GM12878 (cell line): ENCODE measurements at regions not wholly inside any gene's neighbourhood (a gene's known extent, or its start where the extent isn't known, plus 50 kb on each side); places are given as distances from the start of the nearest gene placed in this dataset.

Experiments used
- ATAC-seq: fragments of 200-7000 bp; cut with Tn5 transposase; 3 replicates; pipeline ENCODE4 v1.9.1; 2020; ENCODE audit warnings: mild to moderate bottlenecking, moderate library complexity
- BruUV-seq: library from RNA; stranded (reverse); fragments of 400-500 nt; replicated peaks from 2 replicates; lab custom pipeline; 2021; lab: Mats Ljungman, UMichigan
- CTCF ChIA-PET: fragments of 300-600 bp; sonication (Branson Sonifier 250); formaldehyde crosslinking; extraction: SDS; loops from one replicate; lab custom pipeline; 2021; ENCODE audit warnings: inconsistent platforms; lab: Yijun Ruan, JAX
- POLR2A ChIA-PET: fragments of 350-600 bp; formaldehyde crosslinking; extraction: SDS; loops from one replicate; lab custom pipeline; 2021; ENCODE audit warnings: inconsistent platforms; lab: Charles Lee
- RAD21 ChIA-PET: fragments of 300-600 bp; sonication (Branson Sonifier 250); formaldehyde crosslinking; loops from one replicate; lab custom pipeline; 2023; ENCODE audit warnings: antibody characterized with exemption; ENCODE audit not compliant: unreplicated experiment; lab: Charles Lee
- SMC1A ChIA-PET: fragments of 300-600 bp; sonication (Branson Sonifier 250); formaldehyde crosslinking; loops from one replicate; lab custom pipeline; 2023; ENCODE audit not compliant: unreplicated experiment, uncharacterized antibody; lab: Charles Lee
- DNase-seq: peaks from one replicate; pipeline ENCODE4 v3.0.0-alpha.2; 2011; ENCODE audit warnings: low read depth, low spot score
- FAIRE-seq: peaks from 3 replicates; lab custom pipeline; 2011; peaks lifted over from hg19 to GRCh38; lab: Jason Lieb, UNC
- H2AFZ ChIP-seq: 2 replicates; pipeline ENCODE4 v1.6.0; 2011; ENCODE audit warnings: low read depth, low read length, control low read depth; ENCODE audit not compliant: control insufficient read depth
- H3K27ac ChIP-seq: 2 replicates; pipeline ENCODE4 v1.5.1; 2011; ENCODE audit warnings: control low read depth; ENCODE audit not compliant: control insufficient read depth, insufficient read depth
- H3K27me3 ChIP-seq, 2 experiments: replicated peaks in 1 of 2; 2 replicates each; pipeline versions ENCODE4 v1.6.0 to v1.6.1; 2011; ENCODE audit warnings: low read length in 1 of 2; ENCODE audit not compliant: control insufficient read depth in 2 of 2, insufficient read depth in 2 of 2
- H3K36me3 ChIP-seq, 2 experiments: 2 replicates each; pipeline ENCODE4 v1.5.1; 2011; ENCODE audit warnings: low read length in 1 of 2; ENCODE audit not compliant: control insufficient read depth in 2 of 2, insufficient read depth in 2 of 2
- H3K4me1 ChIP-seq: 2 replicates; pipeline ENCODE4 v1.6.1; 2011; ENCODE audit warnings: mild to moderate bottlenecking, low read length, moderate library complexity, mixed read lengths; ENCODE audit not compliant: control insufficient read depth, insufficient read depth
- H3K4me2 ChIP-seq: 2 replicates; pipeline ENCODE4 v1.6.0; 2011; ENCODE audit warnings: control low read depth; ENCODE audit not compliant: control insufficient read depth, insufficient read depth
- H3K4me3 ChIP-seq: fragments of 200-600 bp; sonication (generic); 2 replicates; pipeline ENCODE4 v1.5.1; 2016
- H3K79me2 ChIP-seq: 2 replicates; pipeline ENCODE4 v1.6.0; 2011; ENCODE audit warnings: low read length; ENCODE audit not compliant: control insufficient read depth, insufficient read depth
- H3K9ac ChIP-seq: 2 replicates; pipeline ENCODE4 v1.8.0; 2011; ENCODE audit warnings: low read length, control low read depth, mixed read lengths; ENCODE audit not compliant: control insufficient read depth, insufficient read depth
- H3K9me3 ChIP-seq: replicated peaks from 3 replicates; pipeline ENCODE4 v1.5.1; 2011; ENCODE audit warnings: mild to moderate bottlenecking, low read length; ENCODE audit not compliant: control insufficient read depth, insufficient read depth
- H4K20me1 ChIP-seq: 2 replicates; pipeline ENCODE4 v1.6.0; 2011; ENCODE audit not compliant: control insufficient read depth, insufficient read depth
- ATF2 ChIP-seq: IDR thresholded peaks from 2 replicates; pipeline ENCODE4 v1.6.1; 2012; ENCODE audit warnings: low read length, inconsistent platforms
- E4F1 ChIP-seq: fragments of 450-650 bp; IDR thresholded peaks from 2 replicates; pipeline ENCODE4 v1.6.1; 2018; ENCODE audit warnings: borderline replicate concordance, mild to moderate bottlenecking; ENCODE audit not compliant: partially characterized antibody
- POLR2A ChIP-seq: IDR thresholded peaks from 2 replicates; pipeline ENCODE4 v1.6.1; 2011; ENCODE audit warnings: low read depth, mild to moderate bottlenecking, low read length
- PRDM15 ChIP-seq: fragments of 450-650 bp; formaldehyde crosslinking; IDR thresholded peaks from 2 replicates; pipeline ENCODE4 v1.4.0; 2020; ENCODE audit warnings: mild to moderate bottlenecking, moderate library complexity
- SIN3A ChIP-seq: IDR thresholded peaks from 2 replicates; pipeline ENCODE4 v1.6.1; 2012; ENCODE audit warnings: low read depth, low read length, improper control_type of control experiment
- SMARCA5 ChIP-seq: fragments of 450-650 bp; IDR thresholded peaks from 2 replicates; pipeline ENCODE4 v1.6.1; 2017; ENCODE audit warnings: mild to moderate bottlenecking
- WGBS: methylation state at CpG from one replicate; pipeline ENCODE4 v1.1.6; 2016; ENCODE audit warnings: low lambda C conversion rate; ENCODE audit not compliant: insufficient replicate concordance, insufficient coverage; ENCODE audit errors: missing lambda C conversion rate; 5-methylcytosine and 5-hydroxymethylcytosine counted together
- in situ Hi-C: fragments of 300-500 bp; cut with MboI; formaldehyde crosslinking; loops from 9 replicates; pipeline ENCODE4 v1.14.3; 2018; ENCODE audit warnings: mixed read lengths
- intact Hi-C: fragments of 100-400 bp; cut with micrococcal nuclease; formaldehyde crosslinking; loops from one replicate; pipeline ENCODE4 v1.14.2; 2022; ENCODE audit not compliant: unreplicated experiment

GRCh38 chr9:87443006-87443405 lies 54.7 kb upstream of the DAPK1 start:
- Histone ChIP-seq H3K4me2 (no peak overlapping the region), H3K9ac (no peak overlapping the region), H3K79me2 (no peaks in the 10 kb centered on the region), H3K27me3 (no peaks in the 10 kb centered on the region), H3K4me1 (peaks cover 3% of the 10 kb centered on the region; the same call in 1 of the 2 replicates), H3K9me3 (no peaks in the 10 kb centered on the region; the same call in 2 of the 3 replicates), H3K27ac (no peak overlapping the region), H3K4me3 (no peak overlapping the region), H2AFZ (no peak overlapping the region), H4K20me1 (no peaks in the 10 kb centered on the region), H3K36me3 (no peaks in the 10 kb centered on the region)
- ATAC-seq: no peak
- in situ Hi-C loops (no loop called here), intact Hi-C loops (no loop called here)
- POLR2A ChIA-PET: no interaction called here
- SMC1A ChIA-PET: no interaction called here
- CTCF ChIA-PET: no interaction called here
- RAD21 ChIA-PET: no interaction called here
- BruUV-seq: no TSS peak
- no peak for FAIRE-seq
- TF ChIP-seq ATF2 (no peak), POLR2A (no peak), SMARCA5 (no peak), SIN3A (no peak), PRDM15 (CRISPR knock-in tag) (no peak), E4F1 (no peak)
- DNase-seq: no peak
- 27% methylated on average over 2 of the region's 2 CpGs for WGBS
